HepG2 (cell line): ENCODE measurements at regions not wholly inside any gene's neighbourhood (a gene's known extent, or its start where the extent isn't known, plus 50 kb on each side); places are given as distances from the start of the nearest gene placed in this dataset.

Experiments used
- ATAC-seq: fragments of 200-7000 bp; cut with Tn5 transposase; 3 replicates; pipeline ENCODE4 v1.9.1; 2020; ENCODE audit warnings: mild to moderate bottlenecking, moderate library complexity
- BruUV-seq: library from RNA; stranded (reverse); fragments of 400-500 nt; replicated peaks from 2 replicates; lab custom pipeline; 2021; lab: Mats Ljungman, UMichigan
- CTCF ChIA-PET: fragments of 300-600 bp; formaldehyde crosslinking; extraction: SDS; loops from one replicate; lab custom pipeline; 2021; ENCODE audit warnings: low total read pairs, inconsistent platforms, low intra/inter-chr PET ratio; lab: Yijun Ruan, JAX
- POLR2A ChIA-PET: fragments of 350-600 bp; sonication (Branson Sonifier 250); formaldehyde crosslinking; loops from one replicate; lab custom pipeline; 2020; ENCODE audit warnings: antibody characterized with exemption, inconsistent platforms; lab: Yijun Ruan, JAX
- DNase-seq: peaks from one replicate; pipeline ENCODE4 v3.0.0-alpha.2; 2015; ENCODE audit warnings: low spot score
- FAIRE-seq: peaks from 3 replicates; lab custom pipeline; 2011; peaks lifted over from hg19 to GRCh38; lab: Jason Lieb, UNC
- H2AFZ ChIP-seq: one replicate; pipeline ENCODE4 v1.6.1; 2011; ENCODE audit warnings: low read length, inconsistent platforms
- H3K27ac ChIP-seq: fragments of 300-600 bp; 3 replicates; pipeline ENCODE4 v1.8.0; 2011; ENCODE audit warnings: mixed run types, mild to moderate bottlenecking, mixed read lengths, low read length, inconsistent platforms; ENCODE audit not compliant: insufficient read depth; ENCODE audit errors: extremely low read length
- H3K27me3 ChIP-seq, 2 experiments: fragments of 200-600 bp in 1 of 2; 2 replicates in 1 of 2; 3 replicates in 1 of 2; pipeline versions ENCODE4 v1.6.0 to v1.8.0; 2011; ENCODE audit warnings: low read length in 2 of 2, mild to moderate bottlenecking in 2 of 2, moderate library complexity in 2 of 2, inconsistent platforms in 1 of 2; ENCODE audit not compliant: insufficient read depth in 2 of 2, control insufficient read depth in 1 of 2
- H3K36me3 ChIP-seq, 2 experiments: fragments of 200-600 bp in 1 of 2; replicated peaks in 1 of 2; 2 replicates in 1 of 2; 3 replicates in 1 of 2; pipeline versions ENCODE4 v1.5.1 to v1.8.0; 2011; ENCODE audit warnings: low read length in 2 of 2, inconsistent platforms in 1 of 2; ENCODE audit not compliant: insufficient read depth in 2 of 2, control insufficient read depth in 1 of 2
- H3K4me1 ChIP-seq: 2 replicates; pipeline ENCODE4 v1.5.1; 2012; ENCODE audit warnings: low read length, inconsistent platforms; ENCODE audit not compliant: insufficient read depth
- H3K4me2 ChIP-seq: 2 replicates; pipeline ENCODE4 v1.6.0; 2011; ENCODE audit warnings: low read depth, low read length, inconsistent platforms
- H3K4me3 ChIP-seq, 3 experiments: fragments of 200-600 bp in 1 of 3; sonication (generic), shearing (Covaris generic) in 1 of 3; replicated peaks in 1 of 3; 2 replicates each; pipeline ENCODE4 v1.5.1; 2011 to 2016; ENCODE audit warnings: low read length in 3 of 3, inconsistent platforms in 2 of 3, low read depth in 2 of 3, mild to moderate bottlenecking in 2 of 3, control low read depth in 1 of 3, mixed read lengths in 1 of 3; ENCODE audit not compliant: insufficient read depth in 1 of 3
- H3K79me2 ChIP-seq: one replicate; pipeline ENCODE4 v1.6.1; 2011; ENCODE audit warnings: low read length, inconsistent platforms; ENCODE audit not compliant: insufficient read depth
- H3K9ac ChIP-seq: 2 replicates; pipeline ENCODE4 v1.6.0; 2011; ENCODE audit warnings: mild to moderate bottlenecking, low read depth, low read length, inconsistent platforms; ENCODE audit not compliant: insufficient read depth
- H3K9me3 ChIP-seq: 2 replicates; pipeline ENCODE4 v1.5.1; 2012; ENCODE audit warnings: mild to moderate bottlenecking, low read length
- H4K20me1 ChIP-seq: 2 replicates; pipeline ENCODE4 v1.6.0; 2011; ENCODE audit warnings: inconsistent platforms, mild to moderate bottlenecking, low read length, moderate library complexity; ENCODE audit not compliant: insufficient read depth
- AGO1 ChIP-seq: fragments of 200-400 bp; formaldehyde crosslinking; IDR thresholded peaks from 2 replicates; pipeline ENCODE4 v1.6.1; 2017; ENCODE audit warnings: mild to moderate bottlenecking, low read depth, low read length, moderate library complexity; ENCODE audit not compliant: poor library complexity, severe bottlenecking
- ATF7 ChIP-seq, 2 experiments: fragments of 450-650 bp in 1 of 2; sonication (generic) in 1 of 2; formaldehyde crosslinking in 1 of 2; IDR thresholded peaks; 2 replicates each; pipeline versions ENCODE4 v1.4.0 to v1.6.1; 2016 to 2020; ENCODE audit warnings: antibody characterized with exemption in 1 of 2, mild to moderate bottlenecking in 1 of 2, missing genetic modification reagents in 1 of 2
- CBFB ChIP-seq: sonication (generic); formaldehyde crosslinking; IDR thresholded peaks from 2 replicates; pipeline ENCODE4 v1.4.0; 2020; ENCODE audit warnings: missing genetic modification reagents
- CHCHD3 ChIP-seq: sonication (generic); formaldehyde crosslinking; IDR thresholded peaks from 2 replicates; pipeline ENCODE4 v1.8.0; 2022; ENCODE audit warnings: mild to moderate bottlenecking, missing genetic modification reagents, moderate library complexity
- IRF9 ChIP-seq: sonication (generic); formaldehyde crosslinking; IDR thresholded peaks from 2 replicates; pipeline ENCODE4 v1.8.0; 2022; ENCODE audit warnings: missing genetic modification reagents, mild to moderate bottlenecking, borderline replicate concordance
- KAT8 ChIP-seq: IDR thresholded peaks from 2 replicates; pipeline ENCODE4 v1.6.1; 2016; ENCODE audit warnings: missing genetic modification reagents, missing compliant biosample characterization
- MAX ChIP-seq: IDR thresholded peaks from 2 replicates; pipeline ENCODE4 v1.6.1; 2012; ENCODE audit warnings: inconsistent platforms
- PCBP2 ChIP-seq: fragments of 200-400 bp; formaldehyde crosslinking; optimal IDR thresholded peaks from 2 replicates; pipeline ENCODE3; 2018; ENCODE audit warnings: low read length, low read depth; ENCODE audit not compliant: poor library complexity, severe bottlenecking
- PPARG ChIP-seq: conservative IDR thresholded peaks from 2 replicates; pipeline ENCODE4 v1.6.1; 2016; ENCODE audit warnings: missing biosample characterization, missing genetic modification reagents
- SP5 ChIP-seq: IDR thresholded peaks from 2 replicates; pipeline ENCODE4 v1.6.1; 2016; ENCODE audit warnings: low read depth, borderline replicate concordance
- SRSF9 ChIP-seq: fragments of 200-400 bp; formaldehyde crosslinking; IDR thresholded peaks from 2 replicates; pipeline ENCODE4 v1.6.1; 2018; ENCODE audit warnings: borderline replicate concordance, mild to moderate bottlenecking, low read depth, low read length; ENCODE audit not compliant: insufficient read depth, poor library complexity, severe bottlenecking
- ZC3H4 ChIP-seq: sonication (generic); formaldehyde crosslinking; IDR thresholded peaks from 2 replicates; pipeline ENCODE4 v1.4.0; 2020; ENCODE audit warnings: missing genetic modification reagents, borderline replicate concordance
- ZMAT3 ChIP-seq: sonication (generic); formaldehyde crosslinking; conservative IDR thresholded peaks from 2 replicates; pipeline ENCODE4 v1.7.0; 2021; ENCODE audit warnings: missing genetic modification reagents
- ZNF136 ChIP-seq: sonication (generic); formaldehyde crosslinking; IDR thresholded peaks from 2 replicates; pipeline ENCODE4 v1.8.1; 2022; ENCODE audit warnings: low read depth, mild to moderate bottlenecking, moderate library complexity, missing genetic modification reagents
- ZNF431 ChIP-seq: sonication (generic); formaldehyde crosslinking; IDR thresholded peaks from 2 replicates; pipeline ENCODE4 v1.9.0; 2022; ENCODE audit warnings: missing genetic modification reagents, low read depth, mild to moderate bottlenecking, borderline replicate concordance
- ZNF547 ChIP-seq: sonication (generic); formaldehyde crosslinking; IDR thresholded peaks from 2 replicates; pipeline ENCODE4 v1.5.1; 2020; ENCODE audit warnings: mild to moderate bottlenecking, missing genetic modification reagents
- ZNF607 ChIP-seq: sonication (generic); formaldehyde crosslinking; IDR thresholded peaks from 2 replicates; pipeline ENCODE4 v1.5.1; 2020; ENCODE audit warnings: missing genetic modification reagents, mild to moderate bottlenecking, borderline replicate concordance
- ZNF616 ChIP-seq: sonication (generic); formaldehyde crosslinking; IDR thresholded peaks from 2 replicates; pipeline ENCODE4 v1.5.0; 2020; ENCODE audit warnings: low read depth, mild to moderate bottlenecking, missing genetic modification reagents
- WGBS: methylation state at CpG from one replicate; pipeline ENCODE4 v1.1.6; 2017; ENCODE audit warnings: low lambda C conversion rate; 5-methylcytosine and 5-hydroxymethylcytosine counted together
- in situ Hi-C: cut with HindIII; loops from 2 replicates; pipeline ENCODE4 v1.10.0; 2017; ENCODE audit warnings: low pct_unique_long_range_greater_than_20kb; ENCODE audit not compliant: extremely low pct_ligation_motif_present
- intact Hi-C: fragments of 100-400 bp; cut with micrococcal nuclease; formaldehyde crosslinking; loops from one replicate; pipeline ENCODE4 v1.10.0; 2022; ENCODE audit not compliant: unreplicated experiment

GRCh38 chr9:120236596-120236995 lies 343.4 kb downstream of the CDK5RAP2 start:
- whole genome bisulfite sequencing: 5% methylated on average over 1 of the region's 1 CpG
- intact Hi-C loops (no loop called here), in situ Hi-C loops (no loop called here)
- H3K9me3 ChIP-seq: no peaks in the 10 kb centered on the region
- H3K4me2 ChIP-seq: no peak overlapping the region
- no peak overlapping the region for H3K27ac ChIP-seq
- POLR2A ChIA-PET: no interaction called here
- no peaks in the 10 kb centered on the region for H3K36me3 ChIP-seq
- no peak for ATAC-seq
- TF ChIP-seq ZNF616 (no peak), AGO1 (no peak), ZNF607 (CRISPR knock-in tag) (no peak), ATF7 (IDR thresholded peaks at IDR 0.05) (no peak), ATF7 (CRISPR knock-in tag; IDR thresholded peaks at IDR 0.05) (no peak), ZNF431 (no peak), ZNF547 (CRISPR knock-in tag) (no peak), ZNF136 (CRISPR knock-in tag) (no peak), PCBP2 (no peak), ZC3H4 (CRISPR knock-in tag) (no peak), ZMAT3 (CRISPR knock-in tag) (no peak), PPARG (no peak), KAT8 (CRISPR knock-in tag) (no peak), SRSF9 (no peak), CBFB (CRISPR knock-in tag) (no peak), MAX (no peak), CHCHD3 (CRISPR knock-in tag) (no peak), IRF9 (CRISPR knock-in tag) (no peak), SP5 (CRISPR knock-in tag) (no peak)
- no peaks in the 10 kb centered on the region for H3K79me2 ChIP-seq
- H3K4me1 ChIP-seq: peaks cover 15% of the 10 kb centered on the region
- H3K9ac ChIP-seq: no peak overlapping the region
- no peak overlapping the region for H2AFZ ChIP-seq
- no peaks in the 10 kb centered on the region for H4K20me1 ChIP-seq
- H3K27me3 ChIP-seq: no peaks in the 10 kb centered on the region
- CTCF ChIA-PET: no interaction called here
- no peak overlapping the region for H3K4me3 ChIP-seq
- no peak for DNase-seq
- no TSS peak for BruUV-seq
- no peak for FAIRE-seq
